ENCODE measurements at regions not wholly inside any gene's neighbourhood (a gene's known extent, or its start where the extent isn't known, plus 50 kb on each side); places are given as distances from the start of the nearest gene placed in this dataset.

DNA sequence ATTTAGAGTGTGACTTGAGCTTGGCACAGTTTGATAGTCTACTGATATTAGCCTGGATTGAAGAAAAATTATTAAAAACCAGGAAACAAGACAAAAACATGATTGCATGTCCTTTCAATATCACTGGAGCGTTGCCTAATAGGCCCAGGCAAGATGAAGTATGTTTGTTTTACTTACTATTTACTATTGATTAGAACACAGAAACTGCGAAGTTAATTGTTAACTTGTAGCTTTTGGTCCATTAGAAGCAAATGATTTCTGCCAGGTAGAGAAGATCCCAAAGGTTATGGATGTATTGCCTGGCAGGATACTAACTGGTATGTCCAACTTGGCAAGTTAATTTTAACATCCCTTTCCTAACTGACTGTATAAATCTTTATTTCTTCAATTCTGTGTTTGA is 268.9 kb downstream of the ETNK1 start:
- H3K36me3 ChIP-seq (ENCODE audit: control insufficient read depth, insufficient read depth, low read length): no peaks in the 10 kb centered on the region
- H3K4me3 ChIP-seq (replicated peaks; ENCODE audit: low read depth, low read length): no peak overlapping the region
- DNase-seq (ENCODE audit: extremely low read depth, insufficient read length): no peak
- TF ChIP-seq CTCF (IDR thresholded peaks at IDR 0.05; ENCODE audit: insufficient read depth, low read length, poor library complexity, severe bottlenecking): no peak
- H3K27me3 ChIP-seq (replicated peaks; ENCODE audit: control insufficient read depth, insufficient read depth, low read length): no peaks in the 10 kb centered on the region

- TF ChIP-seq CTCF (IDR thresholded peaks at IDR 0.05; ENCODE audit: insufficient read depth, low read length, poor library complexity, severe bottlenecking): no peak
- DNase-seq (ENCODE audit: extremely low read depth, insufficient read length): no peak
- no peak overlapping the region for H3K4me3 ChIP-seq (replicated peaks; ENCODE audit: low read depth, low read length)
- H3K36me3 ChIP-seq (ENCODE audit: control insufficient read depth, insufficient read depth, low read length): no peaks in the 10 kb centered on the region
- H3K27me3 ChIP-seq (replicated peaks; ENCODE audit: control insufficient read depth, insufficient read depth, low read length): no peaks in the 10 kb centered on the region
Observed at GRCh38 chr12:22899184-22899583, 274.2 kb downstream of the ETNK1 start.

DNA sequence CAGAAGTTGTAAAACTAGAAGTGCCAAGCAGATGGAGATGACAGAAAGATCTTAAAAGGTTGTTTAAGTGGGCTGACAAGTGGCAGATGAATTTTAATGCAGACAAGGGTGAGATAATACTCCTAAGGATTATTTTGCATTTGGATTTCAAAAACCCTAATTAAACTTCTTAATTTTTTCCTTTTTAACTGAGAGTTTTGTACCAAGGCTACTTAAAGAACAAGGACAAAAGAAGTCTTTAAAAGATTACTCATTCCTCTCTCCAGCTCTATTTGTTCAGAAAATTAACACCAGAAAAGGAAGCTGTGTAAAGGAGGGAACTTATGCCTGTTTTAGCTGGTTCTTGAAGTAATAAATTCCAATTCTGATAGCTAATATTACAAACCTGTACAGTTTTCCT is 275.4 kb downstream of the ETNK1 start:
- Histone ChIP-seq H3K27me3 (replicated peaks; ENCODE audit: control insufficient read depth, insufficient read depth, low read length) (no peaks in the 10 kb centered on the region), H3K36me3 (ENCODE audit: control insufficient read depth, insufficient read depth, low read length) (no peaks in the 10 kb centered on the region), H3K4me3 (replicated peaks; ENCODE audit: low read depth, low read length) (no peak overlapping the region)
- TF ChIP-seq CTCF (IDR thresholded peaks at IDR 0.05; ENCODE audit: insufficient read depth, low read length, poor library complexity, severe bottlenecking): no peak
- DNase-seq (ENCODE audit: extremely low read depth, insufficient read length): no peak

GRCh38 chr12:22904485-22904884 is 279.5 kb downstream of the ETNK1 start:
- no peak for DNase-seq (ENCODE audit: extremely low read depth, insufficient read length)
- no peak overlapping the region for H3K4me3 ChIP-seq (replicated peaks; ENCODE audit: low read depth, low read length)
- no peaks in the 10 kb centered on the region for H3K36me3 ChIP-seq (ENCODE audit: control insufficient read depth, insufficient read depth, low read length)
- no peaks in the 10 kb centered on the region for H3K27me3 ChIP-seq (replicated peaks; ENCODE audit: control insufficient read depth, insufficient read depth, low read length)
- TF ChIP-seq CTCF (IDR thresholded peaks at IDR 0.05; ENCODE audit: insufficient read depth, low read length, poor library complexity, severe bottlenecking): no peak

- no peaks in the 10 kb centered on the region for H3K36me3 ChIP-seq (ENCODE audit: control insufficient read depth, insufficient read depth, low read length)
- H3K4me3 ChIP-seq (replicated peaks; ENCODE audit: low read depth, low read length): no peak overlapping the region
- no peaks in the 10 kb centered on the region; the same call in 1 of the 2 replicates for H3K27me3 ChIP-seq (replicated peaks; ENCODE audit: control insufficient read depth, insufficient read depth, low read length)
- no peak for DNase-seq (ENCODE audit: extremely low read depth, insufficient read length)
- no peak for TF ChIP-seq CTCF (IDR thresholded peaks at IDR 0.05; ENCODE audit: insufficient read depth, low read length, poor library complexity, severe bottlenecking)
Observed at GRCh38 chr12:22916241-22916640, 291.3 kb downstream of the ETNK1 start.

DNA sequence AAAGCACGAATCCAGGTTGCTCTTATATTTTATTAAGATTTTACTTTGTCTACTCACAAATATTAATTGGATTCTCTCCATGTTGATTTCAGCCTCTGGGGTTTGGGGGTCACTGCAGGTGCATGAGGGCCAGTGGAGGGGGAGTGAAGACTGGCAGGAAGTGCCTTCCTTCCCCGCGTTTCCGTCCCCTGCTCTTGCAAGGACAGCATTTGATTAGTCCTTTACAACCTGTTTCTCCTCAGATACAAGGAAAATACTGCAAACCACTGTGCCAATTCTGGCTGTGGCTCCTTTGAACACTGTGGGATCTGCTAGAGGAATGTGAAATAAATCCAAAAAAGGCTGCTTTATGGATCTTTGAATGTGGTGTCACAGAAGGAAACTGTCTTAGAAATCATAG is 291.8 kb downstream of the ETNK1 start:
- H3K36me3 ChIP-seq (ENCODE audit: control insufficient read depth, insufficient read depth, low read length): no peaks in the 10 kb centered on the region
- no peaks in the 10 kb centered on the region; the same call in 1 of the 2 replicates for H3K27me3 ChIP-seq (replicated peaks; ENCODE audit: control insufficient read depth, insufficient read depth, low read length)
- no peak for DNase-seq (ENCODE audit: extremely low read depth, insufficient read length)
- no peak for TF ChIP-seq CTCF (IDR thresholded peaks at IDR 0.05; ENCODE audit: insufficient read depth, low read length, poor library complexity, severe bottlenecking)
- no peak overlapping the region for H3K4me3 ChIP-seq (replicated peaks; ENCODE audit: low read depth, low read length)
